Glomerular endothelial cell (primary cell): ENCODE measurements at regions not wholly inside any gene's neighbourhood (a gene's known extent, or its start where the extent isn't known, plus 50 kb on each side); places are given as distances from the start of the nearest gene placed in this dataset.

ENCODE experiments used
- DNase-seq: peaks from one replicate; pipeline ENCODE4 v3.0.0-alpha.2; 2011; ENCODE audit warnings: low read depth, low spot score; ENCODE audit errors: extremely low read depth

- DNase-seq, result no peak
Measured at GRCh38 chr1:101089613-101090338, 64.2 kb upstream of the DPH5 start.

DNA sequence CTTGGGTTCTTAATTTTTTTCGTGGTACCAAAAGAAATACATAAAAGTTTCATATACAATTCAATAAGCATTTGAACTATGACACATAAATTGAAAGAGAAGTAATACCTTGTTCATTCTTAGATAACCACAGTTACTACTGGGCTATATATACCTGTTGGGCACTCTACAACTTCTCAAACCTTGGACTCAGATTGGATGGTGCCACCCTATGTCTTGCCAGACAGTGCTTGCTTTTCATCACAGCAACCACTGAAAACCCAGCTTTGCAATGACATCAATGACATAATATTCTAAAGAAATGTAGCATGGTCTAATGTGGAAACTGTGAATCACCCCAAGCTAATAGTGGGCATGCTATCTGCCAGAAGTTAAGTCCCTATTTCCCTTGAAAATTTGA lies 62.8 kb upstream of the DPH5 start:
- DNase-seq, result no peak

DNA sequence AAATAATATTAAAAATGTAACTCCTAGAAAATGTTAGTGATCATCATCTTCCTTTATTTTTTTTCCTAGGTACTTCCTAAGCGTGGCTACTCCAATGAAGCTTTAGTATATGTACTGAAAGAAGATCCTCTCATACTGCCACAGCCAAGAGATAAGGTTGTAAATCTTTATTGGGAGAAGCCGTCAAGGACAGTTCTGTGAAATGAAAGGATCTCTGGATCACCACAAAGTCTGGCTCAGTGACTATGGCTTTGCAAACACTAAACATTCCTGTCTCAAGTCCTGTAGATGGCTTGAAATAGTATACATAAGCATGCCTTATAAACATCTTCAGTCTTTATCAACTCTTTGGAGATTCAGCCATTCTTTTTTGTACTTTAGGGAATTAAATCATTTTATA lies 61.2 kb upstream of the DPH5 start:
- no peak for DNase-seq

DNA sequence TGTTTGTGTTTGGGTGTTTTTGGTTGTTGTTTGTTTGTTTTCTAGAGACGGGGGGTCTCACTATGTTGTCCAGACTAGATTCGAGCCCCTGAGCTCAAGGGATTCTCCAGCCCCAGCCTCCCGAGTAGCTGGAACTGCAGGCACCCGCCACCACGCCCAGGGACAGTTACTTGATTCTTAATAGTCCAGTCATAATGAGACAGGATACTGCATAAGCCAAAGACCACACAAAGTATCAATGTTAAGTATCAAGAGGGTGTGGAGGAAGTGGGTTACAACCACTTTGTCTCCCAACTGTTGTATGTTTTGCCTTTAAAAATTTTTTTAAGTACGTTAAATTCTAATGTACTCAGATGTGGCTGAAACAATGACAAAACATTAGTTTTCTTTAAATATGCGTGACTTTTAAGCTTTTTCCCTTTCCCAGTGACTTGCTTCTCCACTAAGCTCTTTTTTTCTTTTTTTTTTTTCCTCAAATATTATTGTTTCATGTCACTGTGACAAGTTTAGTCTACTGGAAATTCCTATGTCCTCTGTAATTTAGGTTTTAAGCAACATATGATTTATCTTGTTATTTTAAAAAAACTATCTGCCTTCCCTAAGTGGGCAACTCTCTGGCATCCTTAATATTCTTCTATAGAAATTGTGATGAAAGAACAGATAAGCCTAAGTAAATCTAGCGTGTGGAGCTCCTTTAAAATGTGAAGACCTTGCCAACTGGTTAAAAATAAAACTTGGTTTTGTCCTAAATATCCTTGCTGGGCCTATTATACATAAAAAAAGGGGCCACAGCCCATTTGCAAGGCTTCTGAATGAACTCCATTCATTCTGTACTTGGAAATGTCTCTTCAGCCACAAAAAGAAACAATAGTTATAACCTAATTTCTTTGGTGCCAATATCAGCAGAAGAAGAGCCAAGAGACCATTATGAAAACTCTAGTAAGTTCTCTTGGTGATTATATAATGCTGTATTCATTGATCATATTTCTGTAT lies 56.2 kb upstream of the DPH5 start:
- no peak for DNase-seq

DNA sequence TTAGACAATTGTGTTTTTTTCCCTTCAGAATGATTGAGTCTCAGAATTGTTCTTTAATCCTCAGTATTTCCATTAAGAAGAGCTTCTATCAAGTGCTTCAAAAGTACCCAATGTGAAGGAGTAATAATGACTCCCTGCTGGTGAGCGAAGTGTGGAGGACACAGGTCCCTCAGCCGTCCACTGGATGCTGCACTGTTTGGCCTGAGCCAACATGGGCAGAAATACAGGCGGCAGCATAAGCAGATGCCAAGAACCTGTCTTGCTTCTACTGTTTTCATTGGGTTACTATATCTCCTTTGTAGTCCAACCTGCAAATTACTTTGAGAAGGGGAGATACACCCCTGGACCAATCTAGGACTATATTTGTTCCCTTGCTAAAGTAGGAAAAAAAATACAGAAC lies 55.3 kb upstream of the DPH5 start:
- DNase-seq, result no peak

DNA sequence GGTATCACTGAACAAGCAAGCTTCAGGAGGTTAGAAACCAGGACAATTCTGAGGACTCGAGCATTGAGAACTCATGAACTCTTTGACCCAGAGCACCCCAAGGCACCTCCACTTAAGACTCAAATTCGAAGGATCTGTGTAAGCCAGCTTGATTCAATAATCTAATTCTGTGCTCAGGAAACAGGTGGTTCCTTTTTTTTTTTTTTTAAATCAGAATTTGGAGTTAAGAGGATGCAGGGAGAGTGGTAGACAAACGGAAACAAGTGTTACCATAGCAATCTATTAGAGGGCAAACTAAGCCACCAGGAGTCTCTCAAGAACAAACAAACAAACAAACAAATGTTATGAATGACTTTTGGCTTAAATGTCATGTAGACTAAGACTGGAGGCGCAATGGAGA lies 53.8 kb upstream of the DPH5 start:
- DNase-seq, result no peak

GRCh38 chr1:101077849-101078248 lies 52.3 kb upstream of the DPH5 start:
- no peak for DNase-seq

- no peak for DNase-seq
Measured at GRCh38 chr1:101075926-101076325, 50.3 kb upstream of the DPH5 start.
